Raji (cell line): ENCODE measurements at regions not wholly inside any gene's neighbourhood (a gene's known extent, or its start where the extent isn't known, plus 50 kb on each side); places are given as distances from the start of the nearest gene placed in this dataset.

Experiments
- POLR2A ChIP-seq: IDR thresholded peaks from 2 replicates; pipeline ENCODE4 v1.6.1; 2011; ENCODE audit warnings: low read depth, low read length, control low read depth; ENCODE audit not compliant: insufficient read depth

GRCh38 chr2:104756118-104756517 is 97.8 kb upstream of the POU3F3 start:
- TF ChIP-seq POLR2A = no peak

- TF ChIP-seq POLR2A = no peak
Observed at GRCh38 chr2:104757056-104757455, 96.9 kb upstream of the POU3F3 start.

- TF ChIP-seq POLR2A = no peak
Observed at GRCh38 chr2:104758199-104758620, 95.7 kb upstream of the POU3F3 start.

- no peak for TF ChIP-seq POLR2A
Observed at GRCh38 chr2:104762031-104762430, 91.9 kb upstream of the POU3F3 start.

GRCh38 chr2:104766683-104767082 is 87.2 kb upstream of the POU3F3 start:
- no peak for TF ChIP-seq POLR2A

- TF ChIP-seq POLR2A = no peak
Observed at GRCh38 chr2:104768694-104769093, 85.2 kb upstream of the POU3F3 start.

GRCh38 chr2:104769096-104769495 is 84.8 kb upstream of the POU3F3 start:
- TF ChIP-seq POLR2A = no peak

GRCh38 chr2:104772996-104773395 is 80.9 kb upstream of the POU3F3 start:
- TF ChIP-seq POLR2A = no peak

GRCh38 chr2:104774631-104775030 is 79.3 kb upstream of the POU3F3 start:
- no peak for TF ChIP-seq POLR2A

GRCh38 chr2:104777721-104778120 is 76.2 kb upstream of the POU3F3 start:
- TF ChIP-seq POLR2A = no peak

GRCh38 chr2:104781151-104781550 is 72.8 kb upstream of the POU3F3 start:
- no peak for TF ChIP-seq POLR2A

GRCh38 chr2:104784264-104784663 is 69.7 kb upstream of the POU3F3 start:
- no peak for TF ChIP-seq POLR2A

- TF ChIP-seq POLR2A = no peak
Observed at GRCh38 chr2:104786204-104786603, 67.7 kb upstream of the POU3F3 start.

GRCh38 chr2:104786821-104787220 is 67.1 kb upstream of the POU3F3 start:
- no peak for TF ChIP-seq POLR2A

- TF ChIP-seq POLR2A = no peak
Observed at GRCh38 chr2:104787298-104788065, 66.4 kb upstream of the POU3F3 start.

GRCh38 chr2:104788742-104789455 is 65.0 kb upstream of the POU3F3 start:
- TF ChIP-seq POLR2A = no peak

- TF ChIP-seq POLR2A = no peak
Observed at GRCh38 chr2:104790100-104790811, 63.7 kb upstream of the POU3F3 start.
